Neural progenitor cell (in vitro differentiated cells): ENCODE measurements at regions not wholly inside any gene's neighbourhood (a gene's known extent, or its start where the extent isn't known, plus 50 kb on each side); places are given as distances from the start of the nearest gene placed in this dataset.

Experiments
- DNase-seq: peaks from one replicate; pipeline ENCODE4 v3.0.0-alpha.2; 2016; ENCODE audit warnings: low spot score
- H2AFZ ChIP-seq: fragments of 200-600 bp; sonication (generic); replicated peaks from 2 replicates; pipeline ENCODE4 v1.6.1; 2016; ENCODE audit warnings: antibody characterized with exemption
- H3F3A ChIP-seq: fragments of 200-600 bp; sonication (generic); 2 replicates; pipeline ENCODE4 v1.6.1; 2016; ENCODE audit warnings: antibody characterized with exemption, low read depth
- H3K27ac ChIP-seq: fragments of 200-600 bp; sonication (generic); 2 replicates; pipeline ENCODE4 v1.5.1; 2016; ENCODE audit warnings: mild to moderate bottlenecking
- H3K27me3 ChIP-seq: fragments of 200-600 bp; sonication (generic); 2 replicates; pipeline ENCODE4 v1.6.1; 2016; ENCODE audit warnings: mild to moderate bottlenecking, moderate library complexity
- H3K36me3 ChIP-seq: fragments of 200-600 bp; sonication (generic); 2 replicates; pipeline ENCODE4 v1.5.1; 2016
- H3K4me1 ChIP-seq: fragments of 200-600 bp; sonication (generic); 2 replicates; pipeline ENCODE4 v1.6.1; 2016; ENCODE audit warnings: mixed run types
- H3K4me2 ChIP-seq: fragments of 200-600 bp; sonication (generic); 2 replicates; pipeline ENCODE4 v1.6.1; 2016
- H3K4me3 ChIP-seq: fragments of 200-600 bp; sonication (generic); 2 replicates; pipeline ENCODE4 v1.5.1; 2016
- H3K79me2 ChIP-seq: fragments of 200-600 bp; sonication (generic); 2 replicates; pipeline ENCODE4 v1.6.1; 2016; ENCODE audit warnings: low read depth
- H3K9ac ChIP-seq: fragments of 200-600 bp; sonication (generic); 2 replicates; pipeline ENCODE4 v1.6.1; 2016
- H3K9me3 ChIP-seq: fragments of 200-600 bp; sonication (generic); 2 replicates; pipeline ENCODE4 v1.5.1; 2016; ENCODE audit warnings: low read depth
- H4K20me1 ChIP-seq: fragments of 200-600 bp; sonication (generic); 2 replicates; pipeline ENCODE4 v1.6.1; 2016; ENCODE audit warnings: low read depth
- H3K27ac Mint-ChIP-seq: 3 replicates; pipeline ENCODE4 v1.8.0; 2021; ENCODE audit warnings: mixed read lengths
- H3K27me3 Mint-ChIP-seq: 2 replicates; pipeline ENCODE4 v1.8.0; 2022; ENCODE audit warnings: low read depth, mild to moderate bottlenecking, inconsistent platforms, moderate library complexity, mixed read lengths; ENCODE audit not compliant: insufficient read depth
- H3K36me3 Mint-ChIP-seq: 3 replicates; pipeline ENCODE4 v1.8.0; 2021; ENCODE audit warnings: mixed read lengths
- H3K4me1 Mint-ChIP-seq: 3 replicates; pipeline ENCODE4 v1.8.0; 2021; ENCODE audit warnings: mixed read lengths
- H3K4me3 Mint-ChIP-seq: 3 replicates; pipeline ENCODE4 v1.8.0; 2021; ENCODE audit warnings: mild to moderate bottlenecking, moderate library complexity, mixed read lengths
- H3K9me3 Mint-ChIP-seq: 3 replicates; pipeline ENCODE4 v1.8.0; 2020; ENCODE audit warnings: mixed read lengths
- EZH2 ChIP-seq: fragments of 200-600 bp; sonication (generic); IDR thresholded peaks from 2 replicates; pipeline ENCODE4 v1.6.1; 2017; ENCODE audit warnings: antibody characterized with exemption, mild to moderate bottlenecking, moderate library complexity
- EZH2phosphoT487 ChIP-seq: fragments of 200-600 bp; sonication (generic); IDR thresholded peaks from 2 replicates; pipeline ENCODE4 v1.6.1; 2017; ENCODE audit warnings: antibody characterized with exemption
- TF ChIP-seq, protein P1 (sequence below): fragments of 200-600 bp; sonication (generic); IDR thresholded peaks from 2 replicates; pipeline ENCODE4 v1.5.1; 2017; ENCODE audit warnings: antibody characterized with exemption, mild to moderate bottlenecking

DNA sequence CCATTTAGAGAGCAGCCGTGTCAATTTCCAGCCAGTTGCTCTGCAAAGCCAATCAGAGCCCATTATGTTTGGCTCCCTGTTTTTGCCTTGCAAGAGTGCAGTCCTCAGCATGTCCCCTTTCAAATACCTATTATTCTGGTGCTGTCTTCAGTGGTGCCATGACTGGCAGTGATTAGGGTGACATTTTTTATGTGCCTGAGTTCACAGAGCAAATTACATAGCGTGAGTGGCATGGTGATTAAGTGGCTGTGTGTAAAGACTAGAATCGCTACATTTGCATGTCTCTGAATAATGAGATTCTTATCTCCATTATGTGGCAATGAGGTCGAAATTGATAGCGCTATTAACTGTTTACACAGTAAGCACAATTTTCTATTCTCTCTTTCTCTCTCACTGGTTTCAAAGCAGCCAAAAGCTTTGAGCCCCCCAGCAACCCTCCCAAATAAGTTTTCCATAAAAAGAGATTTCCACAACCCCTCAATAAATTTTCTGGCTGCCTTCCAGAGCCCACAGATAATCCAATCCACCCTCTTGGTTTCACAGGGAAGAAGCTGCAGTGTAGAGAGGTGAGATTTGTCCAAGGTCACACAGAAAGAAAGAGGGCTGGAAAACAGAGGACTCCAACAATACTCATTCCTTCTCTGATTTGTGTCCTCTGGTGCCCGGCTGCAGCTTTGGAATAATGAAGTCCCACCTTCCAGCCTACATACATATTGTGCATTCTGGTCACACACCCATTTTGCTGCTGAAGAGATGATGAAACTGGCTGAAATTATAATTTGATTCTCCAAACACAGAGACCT is 58.8 kb upstream of the NUDT4 start:
- Histone ChIP-seq H3F3A (no peaks in the 10 kb centered on the region), H2AFZ (no peak overlapping the region), H3K4me3 (no peak overlapping the region), H3K27me3 (no peaks in the 10 kb centered on the region), H3K9me3 (no peaks in the 10 kb centered on the region), H3K4me2 (no peak overlapping the region), H3K9ac (no peak overlapping the region), H3K36me3 (no peaks in the 10 kb centered on the region), H3K79me2 (no peaks in the 10 kb centered on the region), H3K4me1 (no peaks in the 10 kb centered on the region), H4K20me1 (no peaks in the 10 kb centered on the region), H3K27ac (no peak overlapping the region)
- Mint-ChIP-seq H3K4me3 (no peak overlapping the region), H3K4me1 (peaks cover 15% of the 10 kb centered on the region), H3K9me3 (no peaks in the 10 kb centered on the region), H3K36me3 (no peaks in the 10 kb centered on the region), H3K27me3 (peaks cover 11% of the 10 kb centered on the region), H3K27ac (no peak overlapping the region)
- DNase-seq: peak; percentile 13
- TF ChIP-seq EZH2: no peak
- TF ChIP-seq, protein P1, sequence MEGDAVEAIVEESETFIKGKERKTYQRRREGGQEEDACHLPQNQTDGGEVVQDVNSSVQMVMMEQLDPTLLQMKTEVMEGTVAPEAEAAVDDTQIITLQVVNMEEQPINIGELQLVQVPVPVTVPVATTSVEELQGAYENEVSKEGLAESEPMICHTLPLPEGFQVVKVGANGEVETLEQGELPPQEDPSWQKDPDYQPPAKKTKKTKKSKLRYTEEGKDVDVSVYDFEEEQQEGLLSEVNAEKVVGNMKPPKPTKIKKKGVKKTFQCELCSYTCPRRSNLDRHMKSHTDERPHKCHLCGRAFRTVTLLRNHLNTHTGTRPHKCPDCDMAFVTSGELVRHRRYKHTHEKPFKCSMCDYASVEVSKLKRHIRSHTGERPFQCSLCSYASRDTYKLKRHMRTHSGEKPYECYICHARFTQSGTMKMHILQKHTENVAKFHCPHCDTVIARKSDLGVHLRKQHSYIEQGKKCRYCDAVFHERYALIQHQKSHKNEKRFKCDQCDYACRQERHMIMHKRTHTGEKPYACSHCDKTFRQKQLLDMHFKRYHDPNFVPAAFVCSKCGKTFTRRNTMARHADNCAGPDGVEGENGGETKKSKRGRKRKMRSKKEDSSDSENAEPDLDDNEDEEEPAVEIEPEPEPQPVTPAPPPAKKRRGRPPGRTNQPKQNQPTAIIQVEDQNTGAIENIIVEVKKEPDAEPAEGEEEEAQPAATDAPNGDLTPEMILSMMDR: no peak
- TF ChIP-seq EZH2phosphoT487: no peak

DNA sequence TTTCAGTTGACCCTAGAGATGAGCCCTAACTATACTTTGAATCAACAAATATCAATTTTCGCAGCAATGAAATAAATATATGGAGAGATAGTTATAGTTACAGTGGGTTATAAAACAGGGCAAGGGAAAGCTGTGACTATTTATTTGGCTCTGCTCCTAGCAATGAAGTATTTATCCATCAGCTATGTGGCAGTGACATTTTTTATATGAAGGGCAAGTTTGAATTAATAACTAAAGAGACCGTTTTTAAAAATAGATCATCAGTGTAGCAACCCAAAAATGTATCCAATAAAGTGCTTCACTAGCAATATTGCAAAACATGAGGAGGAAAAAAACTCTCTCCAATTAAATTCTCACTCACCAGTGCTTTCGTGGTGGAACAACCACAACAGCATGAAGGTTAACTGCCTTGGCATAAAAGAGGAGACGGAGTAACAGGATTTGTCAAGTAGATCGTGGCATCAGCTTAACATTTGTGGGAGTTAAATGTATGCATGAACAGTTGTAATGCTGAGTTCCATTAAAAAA is 58.1 kb upstream of the NUDT4 start:
- Mint-ChIP-seq H3K4me3 (no peak overlapping the region), H3K9me3 (no peaks in the 10 kb centered on the region), H3K27ac (no peak overlapping the region), H3K36me3 (no peaks in the 10 kb centered on the region), H3K4me1 (peaks cover 15% of the 10 kb centered on the region), H3K27me3 (peaks cover 11% of the 10 kb centered on the region)
- Histone ChIP-seq H3K4me3 (no peak overlapping the region), H3K27me3 (no peaks in the 10 kb centered on the region), H3K79me2 (no peaks in the 10 kb centered on the region), H3K4me1 (no peaks in the 10 kb centered on the region), H3F3A (no peaks in the 10 kb centered on the region), H4K20me1 (no peaks in the 10 kb centered on the region), H3K4me2 (no peak overlapping the region), H2AFZ (no peak overlapping the region), H3K36me3 (no peaks in the 10 kb centered on the region), H3K27ac (no peak overlapping the region), H3K9me3 (no peaks in the 10 kb centered on the region), H3K9ac (no peak overlapping the region)
- TF ChIP-seq, protein P1: no peak
- TF ChIP-seq EZH2 (no peak), EZH2phosphoT487 (no peak)
- DNase-seq: no peak

DNA sequence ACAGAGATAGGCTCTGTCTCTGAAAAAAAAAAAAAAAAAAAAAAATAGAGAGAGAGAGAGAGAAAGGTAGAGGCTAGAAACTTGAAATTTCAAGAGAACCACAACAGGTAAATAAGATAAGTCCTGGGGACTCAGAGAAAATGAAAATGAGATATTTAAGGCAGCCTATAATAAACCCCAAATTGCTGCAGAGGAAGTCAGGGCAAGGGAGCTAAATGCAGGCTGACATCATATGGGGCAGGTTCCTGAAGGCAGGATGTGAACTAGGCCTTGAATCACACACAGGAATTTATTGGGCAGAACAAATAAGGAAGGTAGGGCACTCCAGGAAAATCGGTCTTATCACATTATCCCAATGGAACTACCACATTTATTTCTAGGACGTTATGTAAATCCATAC is 54.9 kb upstream of the NUDT4 start:
- H3K9me3 ChIP-seq: no peaks in the 10 kb centered on the region
- H2AFZ ChIP-seq: no peak overlapping the region
- H3K27me3 ChIP-seq: no peaks in the 10 kb centered on the region
- H3K4me1 ChIP-seq: no peaks in the 10 kb centered on the region
- H3K4me1 Mint-ChIP-seq: peaks cover 6% of the 10 kb centered on the region
- H3K27me3 Mint-ChIP-seq: peaks cover 4% of the 10 kb centered on the region
- TF ChIP-seq EZH2phosphoT487 (no peak), EZH2 (no peak)
- TF ChIP-seq, protein P1: no peak
- H3K36me3 Mint-ChIP-seq: no peaks in the 10 kb centered on the region
- H3K4me3 ChIP-seq: no peak overlapping the region
- DNase-seq: no peak
- no peak overlapping the region for H3K27ac ChIP-seq
- H3F3A ChIP-seq: no peaks in the 10 kb centered on the region
- H3K4me3 Mint-ChIP-seq: no peak overlapping the region
- no peak overlapping the region for H3K4me2 ChIP-seq
- no peak overlapping the region for H3K27ac Mint-ChIP-seq
- H3K36me3 ChIP-seq: no peaks in the 10 kb centered on the region
- no peaks in the 10 kb centered on the region for H4K20me1 ChIP-seq
- no peaks in the 10 kb centered on the region for H3K79me2 ChIP-seq
- H3K9me3 Mint-ChIP-seq: no peaks in the 10 kb centered on the region
- H3K9ac ChIP-seq: no peak overlapping the region
